H1 (cell line): ENCODE measurements at regions not wholly inside any gene's neighbourhood (a gene's known extent, or its start where the extent isn't known, plus 50 kb on each side); places are given as distances from the start of the nearest gene placed in this dataset.

Experiments
- CTCF ChIA-PET: fragments of 300-600 bp; sonication (Branson Sonifier 250); formaldehyde crosslinking; loops from one replicate; lab custom pipeline; 2021; ENCODE audit not compliant: partially characterized antibody; lab: Charles Lee
- POLR2A ChIA-PET: fragments of 300-600 bp; sonication (Branson Sonifier 250); formaldehyde crosslinking; loops from one replicate; lab custom pipeline; 2021; ENCODE audit warnings: inconsistent platforms; ENCODE audit not compliant: partially characterized antibody; lab: Charles Lee
- DNase-seq, 2 experiments: peaks; one replicate each; pipeline versions ENCODE4 v3.0.0 to v3.0.0-alpha.2; 2010 to 2022; ENCODE audit warnings: low spot score in 2 of 2, low read depth in 1 of 2, mixed read lengths in 1 of 2
- FAIRE-seq: peaks from 2 replicates; lab custom pipeline; 2011; peaks lifted over from hg19 to GRCh38; lab: Jason Lieb, UNC
- H2AFZ ChIP-seq: 2 replicates; pipeline ENCODE4 v1.8.1; 2012; ENCODE audit warnings: low read length, inconsistent platforms
- H2AK5ac ChIP-seq: 2 replicates; pipeline ENCODE4 v1.6.1; 2013; ENCODE audit warnings: low read depth, low read length
- H2BK120ac ChIP-seq: replicated peaks from 2 replicates; pipeline ENCODE3; 2013; ENCODE audit warnings: low read depth, low read length, inconsistent platforms
- H2BK12ac ChIP-seq: 2 replicates; pipeline ENCODE4 v1.6.1; 2013; ENCODE audit warnings: low read depth, low read length
- H2BK15ac ChIP-seq: 2 replicates; pipeline ENCODE4 v1.6.1; 2013; ENCODE audit warnings: low read length
- H2BK20ac ChIP-seq: 2 replicates; pipeline ENCODE4 v1.6.1; 2013; ENCODE audit warnings: low read length
- H2BK5ac ChIP-seq: 2 replicates; pipeline ENCODE4 v1.6.1; 2013; ENCODE audit warnings: low read depth, low read length
- H3K14ac ChIP-seq: 2 replicates; pipeline ENCODE4 v1.6.1; 2013; ENCODE audit warnings: inconsistent platforms; ENCODE audit not compliant: insufficient read length
- H3K18ac ChIP-seq: 2 replicates; pipeline ENCODE4 v1.6.1; 2013; ENCODE audit warnings: low read length; ENCODE audit errors: extremely low read depth
- H3K23ac ChIP-seq: 2 replicates; pipeline ENCODE4 v1.6.1; 2013; ENCODE audit warnings: inconsistent platforms; ENCODE audit not compliant: insufficient read length
- H3K23me2 ChIP-seq: 2 replicates; pipeline ENCODE4 v1.6.1; 2013; ENCODE audit warnings: low read depth, low read length
- H3K27ac ChIP-seq: 2 replicates; pipeline ENCODE4 v1.6.1; 2011; ENCODE audit warnings: low read depth, low read length, inconsistent platforms
- H3K27me3 ChIP-seq, 4 experiments: replicated peaks in 1 of 4; 1 replicate in 1 of 4; 2 replicates in 3 of 4; pipeline versions ENCODE4 v1.6.1 to v1.8.1; 2011 to 2013; ENCODE audit warnings: low read length in 3 of 4, mild to moderate bottlenecking in 3 of 4, inconsistent platforms in 2 of 4, mixed read lengths in 2 of 4, moderate library complexity in 1 of 4; ENCODE audit not compliant: control insufficient read depth in 3 of 4, insufficient read depth in 3 of 4; ENCODE audit errors: extremely low read depth in 1 of 4
- H3K36me3 ChIP-seq, 4 experiments: 2 replicates each; pipeline versions ENCODE4 v1.6.1 to v1.8.1; 2011 to 2013; ENCODE audit warnings: mild to moderate bottlenecking in 4 of 4, low read length in 3 of 4, moderate library complexity in 2 of 4, control low read depth in 1 of 4, inconsistent platforms in 1 of 4; ENCODE audit not compliant: insufficient read depth in 4 of 4, control insufficient read depth in 2 of 4
- H3K4ac ChIP-seq: replicated peaks from 2 replicates; pipeline ENCODE3; 2013; ENCODE audit warnings: low read length, low read depth, mixed read lengths, inconsistent platforms; ENCODE audit not compliant: insufficient read length
- H3K4me1 ChIP-seq, 4 experiments: replicated peaks in 1 of 4; 1 replicate in 1 of 4; 2 replicates in 3 of 4; pipeline versions ENCODE4 v1.6.1 to v1.8.1; 2011 to 2013; ENCODE audit warnings: low read length in 3 of 4, inconsistent platforms in 2 of 4, mixed read lengths in 1 of 4; ENCODE audit not compliant: insufficient read depth in 4 of 4, control insufficient read depth in 3 of 4
- H3K4me2 ChIP-seq, 2 experiments: 2 replicates each; pipeline versions ENCODE4 v1.6.1 to v1.8.1; 2011 to 2013; ENCODE audit warnings: low read depth in 2 of 2, low read length in 2 of 2, control low read depth in 1 of 2, inconsistent platforms in 1 of 2, mild to moderate bottlenecking in 1 of 2; ENCODE audit not compliant: insufficient read depth in 1 of 2
- H3K4me3 ChIP-seq, 4 experiments: fragments of 200-600, 300-600 bp in 1 of 4; sonication (generic), shearing (Covaris generic), sonication (Bioruptor Twin) in 1 of 4; 2 replicates each; pipeline versions ENCODE4 v1.5.1 to v1.8.1; 2011 to 2016; ENCODE audit warnings: low read length in 4 of 4, low read depth in 3 of 4, control low read depth in 2 of 4, inconsistent platforms in 2 of 4, mild to moderate bottlenecking in 2 of 4, mixed read lengths in 1 of 4, moderate library complexity in 1 of 4; ENCODE audit not compliant: insufficient read depth in 2 of 4; ENCODE audit errors: extremely low read depth in 1 of 4
- H3K56ac ChIP-seq: replicated peaks from 2 replicates; pipeline ENCODE3; 2013; ENCODE audit warnings: low read depth, mild to moderate bottlenecking, mixed read lengths, low read length, inconsistent platforms; ENCODE audit not compliant: insufficient read length
- H3K79me1 ChIP-seq: 2 replicates; pipeline ENCODE4 v1.6.1; 2013; ENCODE audit warnings: low read depth, low read length, control low read depth
- H3K79me2 ChIP-seq, 2 experiments: 2 replicates each; pipeline versions ENCODE4 v1.6.1 to v1.8.1; 2012 to 2013; ENCODE audit warnings: low read length in 2 of 2, mild to moderate bottlenecking in 2 of 2, inconsistent platforms in 1 of 2; ENCODE audit not compliant: insufficient read depth in 2 of 2, control insufficient read depth in 1 of 2
- H3K9ac ChIP-seq, 4 experiments: replicated peaks in 1 of 4; 1 replicate in 1 of 4; 2 replicates in 3 of 4; pipeline versions ENCODE4 v1.6.1 to v1.8.1; 2011 to 2013; ENCODE audit warnings: low read depth in 3 of 4, low read length in 3 of 4, control low read depth in 2 of 4, mild to moderate bottlenecking in 2 of 4, moderate library complexity in 2 of 4, inconsistent platforms in 1 of 4; ENCODE audit errors: extremely low read depth in 1 of 4
- H3K9me3 ChIP-seq, 2 experiments: 2 replicates each; pipeline versions ENCODE4 v1.6.1 to v1.8.1; 2012 to 2013; ENCODE audit warnings: mild to moderate bottlenecking in 2 of 2, moderate library complexity in 2 of 2, control low read depth in 1 of 2, inconsistent platforms in 1 of 2, low read depth in 1 of 2, low read length in 1 of 2, mixed read lengths in 1 of 2; ENCODE audit not compliant: insufficient read depth in 2 of 2
- H4K20me1 ChIP-seq, 2 experiments: replicated peaks in 1 of 2; 2 replicates each; pipeline versions ENCODE3 to v1.8.1; 2011 to 2013; ENCODE audit warnings: inconsistent platforms in 2 of 2, low read length in 2 of 2, mild to moderate bottlenecking in 1 of 2; ENCODE audit not compliant: insufficient read depth in 2 of 2, control insufficient read depth in 1 of 2
- H4K5ac ChIP-seq: 2 replicates; pipeline ENCODE4 v1.6.1; 2013; ENCODE audit warnings: low read length, low read depth, mixed read lengths, inconsistent platforms; ENCODE audit not compliant: insufficient read length
- H4K8ac ChIP-seq: 2 replicates; pipeline ENCODE4 v1.8.0; 2013; ENCODE audit warnings: mild to moderate bottlenecking, moderate library complexity, low read length, inconsistent platforms; ENCODE audit not compliant: insufficient read depth; ENCODE audit errors: extremely low read depth
- H4K91ac ChIP-seq: replicated peaks from 2 replicates; pipeline ENCODE3; 2013; ENCODE audit warnings: low read length, mixed read lengths, inconsistent platforms; ENCODE audit not compliant: insufficient read length
- ASH2L ChIP-seq: fragments of 200-600, 300-600 bp; sonication (generic); IDR thresholded peaks from one replicate; pipeline ENCODE4 v1.7.1; 2017; ENCODE audit warnings: low read length
- EP300 ChIP-seq, 2 experiments: IDR thresholded peaks; 1 replicate in 1 of 2; 2 replicates in 1 of 2; pipeline ENCODE4 v1.6.1; 2011 to 2012; ENCODE audit warnings: low read depth in 2 of 2, low read length in 2 of 2, mild to moderate bottlenecking in 2 of 2, borderline replicate concordance in 1 of 2, inconsistent platforms in 1 of 2, moderate library complexity in 1 of 2
- EZH2 ChIP-seq: fragments of 200-600 bp; sonication (generic); IDR thresholded peaks from 2 replicates; pipeline ENCODE4 v1.7.1; 2012; ENCODE audit warnings: low read depth, mild to moderate bottlenecking, moderate library complexity, low read length, inconsistent platforms; ENCODE audit not compliant: severe bottlenecking
- GTF2F1 ChIP-seq: IDR thresholded peaks from 2 replicates; pipeline ENCODE4 v1.6.1; 2012; ENCODE audit warnings: low read depth, low read length, improper control_type of control experiment, borderline replicate concordance
- KDM5A ChIP-seq: fragments of 200-600 bp; IDR thresholded peaks from 2 replicates; pipeline ENCODE4 v1.7.1; 2012; ENCODE audit warnings: mild to moderate bottlenecking, low read length, inconsistent platforms, mixed read lengths
- RNF2 ChIP-seq: fragments of 200-900, 300-1000 bp; sonication (generic); IDR thresholded peaks from 2 replicates; pipeline ENCODE4 v1.7.1; 2016; ENCODE audit warnings: borderline replicate concordance, low read depth, mild to moderate bottlenecking, antibody characterized with exemption, low read length; ENCODE audit not compliant: poor library complexity, severe bottlenecking; ENCODE audit errors: missing control alignments
- WGBS, 2 experiments: shearing (Covaris generic) in 1 of 2; methylation state at CpG; one replicate each; pipeline versions ENCODE4 v1.1.6 to v1.1.7; 2013 to 2015; ENCODE audit warnings: low lambda C conversion rate in 2 of 2, mixed read lengths in 2 of 2, inconsistent platforms in 1 of 2, low coverage in 1 of 2, missing lambda C conversion rate in 1 of 2; ENCODE audit not compliant: insufficient replicate concordance in 2 of 2, insufficient coverage in 1 of 2, insufficient read length in 1 of 2; ENCODE audit errors: extremely low coverage in 1 of 2, missing lambda C conversion rate in 1 of 2; 5-methylcytosine and 5-hydroxymethylcytosine counted together

DNA sequence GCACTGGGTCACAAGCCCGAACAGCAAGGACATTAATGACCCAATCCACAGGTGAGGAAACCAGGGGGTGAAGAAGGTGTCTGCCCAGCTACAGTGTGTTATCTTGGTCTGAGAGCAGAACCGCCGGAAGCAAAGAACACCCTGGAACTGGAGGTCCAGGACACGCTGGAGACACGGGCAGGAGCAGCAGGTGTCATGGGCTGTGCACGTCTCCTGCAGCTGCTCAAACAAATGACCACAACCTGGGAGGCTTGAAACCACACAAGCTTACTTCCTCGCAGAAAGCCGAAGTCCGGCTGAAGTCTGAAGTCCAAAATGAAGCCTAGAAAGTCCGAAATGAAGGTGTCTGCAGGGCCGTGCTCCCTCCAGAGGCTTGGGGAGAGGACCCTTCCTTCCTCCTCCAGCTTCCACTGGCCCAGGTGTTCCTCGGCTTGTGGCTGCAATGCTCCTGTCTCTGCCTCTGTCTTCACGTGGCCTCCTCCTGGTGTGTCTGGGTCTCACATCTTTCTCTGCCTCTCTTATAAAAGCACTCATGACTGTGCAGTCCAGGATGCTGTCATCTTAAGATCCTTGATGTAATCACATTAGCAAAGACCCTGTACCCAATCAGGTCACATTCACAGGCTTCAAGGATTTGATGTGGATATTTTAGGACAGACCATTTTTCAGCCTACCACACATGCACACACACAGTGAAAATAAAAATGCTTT, 351.2 kb downstream of the C16orf95 start:
- Histone ChIP-seq H2BK5ac (no peak overlapping the region), H2BK20ac (no peak overlapping the region), H3K9me3 (no peaks in the 10 kb centered on the region), H3K27me3 (no peaks in the 10 kb centered on the region), H3K23me2 (no peaks in the 10 kb centered on the region), H3K4ac (no peak overlapping the region), H4K8ac (no peak overlapping the region), H3K79me2 (no peaks in the 10 kb centered on the region), H4K20me1 (no peaks in the 10 kb centered on the region), H2AK5ac (no peak overlapping the region), H3K18ac (no peak overlapping the region), H3K4me1 (peaks cover 0 to 2% (median 0%) of the 10 kb centered on the region in 4 experiments; a peak in 1 of 7 replicates), H3K27ac (no peak overlapping the region), H3K4me2 (no peak overlapping the region), H3K9ac (no peak overlapping the region), H2BK120ac (no peak overlapping the region), H3K4me3 (no peak overlapping the region), H2AFZ (no peak overlapping the region), H3K79me1 (no peaks in the 10 kb centered on the region), H3K23ac (no peak overlapping the region), H3K56ac (no peak overlapping the region), H4K5ac (no peak overlapping the region), H2BK15ac (no peak overlapping the region), H4K91ac (no peak overlapping the region), H3K14ac (no peak overlapping the region), H3K36me3 (no peaks in the 10 kb centered on the region), H2BK12ac (no peak overlapping the region)
- no peak for DNase-seq
- POLR2A ChIA-PET, result no interaction called here
- WGBS, 2 experiments, result 87% methylated on average over 13 of the region's 13 CpGs; no CpG with 5 or more reads in 1 of the 2 experiments
- no peak for TF ChIP-seq KDM5A
- TF ChIP-seq EZH2, result no peak
- no peak for TF ChIP-seq EP300 (IDR thresholded peaks at IDR 0.05; ENCODE audit: borderline replicate concordance in 1 of 2, low read depth in 2 of 2, low read length in 2 of 2)
- TF ChIP-seq RNF2, result no peak
- TF ChIP-seq GTF2F1, result no peak
- TF ChIP-seq ASH2L, result no peak
- CTCF ChIA-PET, result interaction anchor here (0.6 to 1.2 kb wide), 4 partner anchors 17 to 401 kb away, joined by 3 read pairs; no protein-coding TSS in a partner anchor
- no peak for FAIRE-seq
